Activated T-cell treated with anti-CD3 and anti-CD28 coated beads, Interleukin-2, amount 50 U/mL, for 72 hours (primary cell): ENCODE measurements at regions not wholly inside any gene's neighbourhood (a gene's known extent, or its start where the extent isn't known, plus 50 kb on each side); places are given as distances from the start of the nearest gene placed in this dataset.

Source experiments
- ATAC-seq, 2 donors: fragments of 150-1000 bp; cut with Tn5 transposase; replicated peaks in 1 of 2; 2 replicates each; pipeline ENCODE4 v1.10.0; 2021; ENCODE audit warnings: moderate library complexity in 2 of 2, mild to moderate bottlenecking in 1 of 2
- DNase-seq, 2 donors: peaks; one replicate each; pipeline ENCODE4 v3.0.0; 2021 to 2022; ENCODE audit warnings: mixed read lengths in 1 of 2
- H3K27ac Mint-ChIP-seq: one replicate; pipeline ENCODE4 v1.8.0; 2022; ENCODE audit warnings: mild to moderate bottlenecking, moderate library complexity, mixed read lengths
- H3K27me3 Mint-ChIP-seq: one replicate; pipeline ENCODE4 v1.8.0; 2022; ENCODE audit warnings: low read depth, mixed read lengths
- H3K36me3 Mint-ChIP-seq, 2 donors: one replicate each; pipeline ENCODE4 v1.8.0; 2022; ENCODE audit warnings: mixed read lengths in 2 of 2, mild to moderate bottlenecking in 1 of 2; ENCODE audit not compliant: insufficient read depth in 2 of 2
- H3K4me1 Mint-ChIP-seq: one replicate; pipeline ENCODE4 v1.8.0; 2022; ENCODE audit warnings: low read depth, mixed read lengths
- H3K4me3 Mint-ChIP-seq, 2 donors: one replicate each; pipeline ENCODE4 v1.8.0; 2022; ENCODE audit warnings: mild to moderate bottlenecking in 2 of 2, mixed read lengths in 2 of 2, moderate library complexity in 2 of 2
- H3K9me3 Mint-ChIP-seq, 2 donors: one replicate each; pipeline ENCODE4 v1.8.0; 2022; ENCODE audit warnings: mixed read lengths in 2 of 2

- H3K36me3 Mint-ChIP-seq: peaks cover 0 to 2% of the 10 kb centered on the region in 2 donors
Measured at GRCh38 chr7:72524037-72524436, 111.9 kb upstream of the CALN1 start.

GRCh38 chr7:72504061-72504706, 92.0 kb upstream of the CALN1 start:
- no peaks in the 10 kb centered on the region for H3K4me1 Mint-ChIP-seq
- H3K36me3 Mint-ChIP-seq: no peaks in the 10 kb centered on the region
- no peaks in the 10 kb centered on the region for H3K9me3 Mint-ChIP-seq
- ATAC-seq: no peak
- H3K4me3 Mint-ChIP-seq: no peak overlapping the region
- H3K27ac Mint-ChIP-seq: no peak overlapping the region
- no peaks in the 10 kb centered on the region for H3K27me3 Mint-ChIP-seq
- DNase-seq: no peak

More at GRCh38 chr7:72524037-72524436, 111.9 kb upstream of the CALN1 start:
- Mint-ChIP-seq H3K27me3 (no peaks in the 10 kb centered on the region), H3K4me1 (no peaks in the 10 kb centered on the region), H3K9me3 (no peaks in the 10 kb centered on the region), H3K27ac (no peak overlapping the region), H3K4me3 (no peak overlapping the region)
- no peak for ATAC-seq
- DNase-seq: no peak

- H3K27ac Mint-ChIP-seq: no peak overlapping the region
- no peaks in the 10 kb centered on the region for H3K27me3 Mint-ChIP-seq
- H3K4me1 Mint-ChIP-seq: no peaks in the 10 kb centered on the region
- H3K4me3 Mint-ChIP-seq: no peak overlapping the region
- ATAC-seq (no peak), DNase-seq (no peak)
- no peaks in the 10 kb centered on the region for H3K36me3 Mint-ChIP-seq
- no peaks in the 10 kb centered on the region for H3K9me3 Mint-ChIP-seq
Measured at GRCh38 chr7:72503644-72504043, 91.5 kb upstream of the CALN1 start.

- Mint-ChIP-seq H3K4me3 (no peak overlapping the region), H3K27ac (no peak overlapping the region), H3K27me3 (no peaks in the 10 kb centered on the region), H3K4me1 (no peaks in the 10 kb centered on the region), H3K9me3 (peaks cover 4 to 5% of the 10 kb centered on the region in 2 donors), H3K36me3 (no peaks in the 10 kb centered on the region)
- DNase-seq: no peak
- ATAC-seq: no peak
Measured at GRCh38 chr7:72494807-72495206, 82.7 kb upstream of the CALN1 start.

- H3K4me3 Mint-ChIP-seq: no peak overlapping the region
- no peak for ATAC-seq
- no peak overlapping the region for H3K27ac Mint-ChIP-seq
- H3K27me3 Mint-ChIP-seq: no peaks in the 10 kb centered on the region
- peak; percentile 52 to 61 for DNase-seq
- H3K36me3 Mint-ChIP-seq: no peaks in the 10 kb centered on the region
- peaks cover 4 to 5% of the 10 kb centered on the region in 2 donors for H3K9me3 Mint-ChIP-seq
- no peaks in the 10 kb centered on the region for H3K4me1 Mint-ChIP-seq
Measured at GRCh38 chr7:72493850-72494661, 81.9 kb upstream of the CALN1 start.

- no peak for DNase-seq
- no peaks in the 10 kb centered on the region for H3K4me1 Mint-ChIP-seq
- H3K9me3 Mint-ChIP-seq: peaks cover 2 to 5% of the 10 kb centered on the region in 2 donors
- ATAC-seq: no peak
- H3K27me3 Mint-ChIP-seq: no peaks in the 10 kb centered on the region
- H3K27ac Mint-ChIP-seq: no peak overlapping the region
- H3K4me3 Mint-ChIP-seq: no peak overlapping the region
- no peaks in the 10 kb centered on the region for H3K36me3 Mint-ChIP-seq
Measured at GRCh38 chr7:72492461-72493065, 80.4 kb upstream of the CALN1 start.

- DNase-seq (no peak), ATAC-seq (no peak)
- H3K4me1 Mint-ChIP-seq: no peaks in the 10 kb centered on the region
- H3K9me3 Mint-ChIP-seq: peaks cover 2 to 5% of the 10 kb centered on the region in 2 donors
- no peaks in the 10 kb centered on the region for H3K36me3 Mint-ChIP-seq
- H3K4me3 Mint-ChIP-seq: no peak overlapping the region
- no peaks in the 10 kb centered on the region for H3K27me3 Mint-ChIP-seq
- H3K27ac Mint-ChIP-seq: no peak overlapping the region
Measured at GRCh38 chr7:72490301-72490700, 78.2 kb upstream of the CALN1 start.

GRCh38 chr7:72481934-72482333, 69.8 kb upstream of the CALN1 start:
- Mint-ChIP-seq H3K4me3 (no peak overlapping the region), H3K27ac (no peak overlapping the region), H3K27me3 (no peaks in the 10 kb centered on the region), H3K36me3 (no peaks in the 10 kb centered on the region), H3K9me3 (peaks cover 0 to 5% of the 10 kb centered on the region in 2 donors), H3K4me1 (no peaks in the 10 kb centered on the region)
- ATAC-seq (no peak), DNase-seq (no peak)

GRCh38 chr7:72476608-72477305, 64.6 kb upstream of the CALN1 start:
- Mint-ChIP-seq H3K9me3 (peaks cover 6 to 9% of the 10 kb centered on the region in 2 donors), H3K4me3 (no peak overlapping the region), H3K36me3 (no peaks in the 10 kb centered on the region), H3K27ac (no peak overlapping the region), H3K4me1 (no peaks in the 10 kb centered on the region), H3K27me3 (no peaks in the 10 kb centered on the region)
- no peak for DNase-seq
- no peak for ATAC-seq

GRCh38 chr7:72467237-72467636, 55.1 kb upstream of the CALN1 start:
- Mint-ChIP-seq H3K27ac (no peak overlapping the region), H3K27me3 (no peaks in the 10 kb centered on the region), H3K36me3 (no peaks in the 10 kb centered on the region), H3K9me3 (peaks cover 0 to 5% of the 10 kb centered on the region in 2 donors), H3K4me3 (no peak overlapping the region), H3K4me1 (no peaks in the 10 kb centered on the region)
- DNase-seq: no peak
- no peak for ATAC-seq

- H3K9me3 Mint-ChIP-seq: peaks cover 0 to 5% of the 10 kb centered on the region in 2 donors
- no peak overlapping the region for H3K4me3 Mint-ChIP-seq
- no peak for ATAC-seq
- H3K27ac Mint-ChIP-seq: no peak overlapping the region
- no peaks in the 10 kb centered on the region for H3K27me3 Mint-ChIP-seq
- H3K36me3 Mint-ChIP-seq: no peaks in the 10 kb centered on the region
- DNase-seq: no peak
- no peaks in the 10 kb centered on the region for H3K4me1 Mint-ChIP-seq
Measured at GRCh38 chr7:72466797-72467196, 54.7 kb upstream of the CALN1 start.

GRCh38 chr7:72465521-72465920, 53.4 kb upstream of the CALN1 start:
- no peak overlapping the region for H3K27ac Mint-ChIP-seq
- ATAC-seq: no peak
- no peak for DNase-seq
- H3K9me3 Mint-ChIP-seq: peaks cover 0 to 5% of the 10 kb centered on the region in 2 donors
- H3K4me3 Mint-ChIP-seq: no peak overlapping the region
- H3K27me3 Mint-ChIP-seq: no peaks in the 10 kb centered on the region
- no peaks in the 10 kb centered on the region for H3K4me1 Mint-ChIP-seq
- no peaks in the 10 kb centered on the region for H3K36me3 Mint-ChIP-seq

- Mint-ChIP-seq H3K4me3 (no peak overlapping the region), H3K9me3 (no peaks in the 10 kb centered on the region), H3K36me3 (no peaks in the 10 kb centered on the region), H3K27ac (no peak overlapping the region), H3K4me1 (no peaks in the 10 kb centered on the region), H3K27me3 (no peaks in the 10 kb centered on the region)
- ATAC-seq (no peak), DNase-seq (no peak)
Measured at GRCh38 chr7:72462311-72462710, 50.2 kb upstream of the CALN1 start.
